NCI-H187 treated with DMSO at 0.1 percent for 48 hours (cell line): ENCODE measurements at regions not wholly inside any gene's neighbourhood (a gene's known extent, or its start where the extent isn't known, plus 50 kb on each side); places are given as distances from the start of the nearest gene placed in this dataset.

ENCODE experiments used
- DNase-seq: peaks from one replicate; lab custom pipeline; 2025; lab: John Stamatoyannopoulos, UW

GRCh38 chr11:37762079-37762478, 1164.0 kb upstream of the RAG2 start:
- no peak for DNase-seq

- DNase-seq, result no peak
Measured at GRCh38 chr11:37755521-37755920, 1157.5 kb upstream of the RAG2 start.

GRCh38 chr11:37748641-37749040, 1150.6 kb upstream of the RAG2 start:
- no peak for DNase-seq

GRCh38 chr11:37747121-37747520, 1149.1 kb upstream of the RAG2 start:
- no peak for DNase-seq

- no peak for DNase-seq
Measured at GRCh38 chr11:37727371-37727770, 1129.3 kb upstream of the RAG2 start.

- no peak for DNase-seq
Measured at GRCh38 chr11:37724315-37724714, 1126.3 kb upstream of the RAG2 start.

GRCh38 chr11:37721485-37721884, 1123.4 kb upstream of the RAG2 start:
- no peak for DNase-seq

- no peak for DNase-seq
Measured at GRCh38 chr11:37718431-37718999, 1120.5 kb upstream of the RAG2 start.

GRCh38 chr11:37712251-37712650, 1114.2 kb upstream of the RAG2 start:
- no peak for DNase-seq

- no peak for DNase-seq
Measured at GRCh38 chr11:37710031-37710430, 1112.0 kb upstream of the RAG2 start.

GRCh38 chr11:37704791-37705190, 1106.8 kb upstream of the RAG2 start:
- DNase-seq, result no peak

- no peak for DNase-seq
Measured at GRCh38 chr11:37699644-37700043, 1101.6 kb upstream of the RAG2 start.

- no peak for DNase-seq
Measured at GRCh38 chr11:37695283-37695682, 1097.2 kb upstream of the RAG2 start.

GRCh38 chr11:37689951-37690350, 1091.9 kb upstream of the RAG2 start:
- DNase-seq, result no peak

- DNase-seq, result no peak
Measured at GRCh38 chr11:37688456-37688855, 1090.4 kb upstream of the RAG2 start.

GRCh38 chr11:37687130-37687529, 1089.1 kb upstream of the RAG2 start:
- no peak for DNase-seq

GRCh38 chr11:37671321-37671720, 1073.3 kb upstream of the RAG2 start:
- DNase-seq, result no peak

- DNase-seq, result no peak
Measured at GRCh38 chr11:37666960-37667359, 1068.9 kb upstream of the RAG2 start.

- no peak for DNase-seq
Measured at GRCh38 chr11:37657645-37658044, 1059.6 kb upstream of the RAG2 start.

- no peak for DNase-seq
Measured at GRCh38 chr11:37647767-37648166, 1049.7 kb upstream of the RAG2 start.

GRCh38 chr11:37643968-37644367, 1045.9 kb upstream of the RAG2 start:
- no peak for DNase-seq

- DNase-seq, result no peak
Measured at GRCh38 chr11:37642296-37642695, 1044.3 kb upstream of the RAG2 start.

- DNase-seq, result no peak
Measured at GRCh38 chr11:37632748-37633147, 1034.7 kb upstream of the RAG2 start.

GRCh38 chr11:37630866-37631265, 1032.8 kb upstream of the RAG2 start:
- DNase-seq, result no peak

- no peak for DNase-seq
Measured at GRCh38 chr11:37623778-37624177, 1025.7 kb upstream of the RAG2 start.
